Activated CD8-positive, alpha-beta memory T cell treated with anti-CD3 and anti-CD28 coated beads, Interleukin-2, amount 50 U/mL, for 48 hours (primary cell): ENCODE measurements at regions not wholly inside any gene's neighbourhood (a gene's known extent, or its start where the extent isn't known, plus 50 kb on each side); places are given as distances from the start of the nearest gene placed in this dataset.

Experiments used
- DNase-seq: peaks from one replicate; pipeline ENCODE4 v3.0.0-alpha.2; 2020

GRCh38 chr16:65455761-65456160 is 333.9 kb upstream of the CDH11 start:
- no peak for DNase-seq

- DNase-seq, result no peak
Observed at GRCh38 chr16:65453646-65454045, 331.8 kb upstream of the CDH11 start.

- no peak for DNase-seq
Observed at GRCh38 chr16:65449526-65449925, 327.7 kb upstream of the CDH11 start.

- no peak for DNase-seq
Observed at GRCh38 chr16:65446427-65446826, 324.6 kb upstream of the CDH11 start.

GRCh38 chr16:65445313-65446260 is 323.7 kb upstream of the CDH11 start:
- no peak for DNase-seq

- no peak for DNase-seq
Observed at GRCh38 chr16:65441501-65441900, 319.6 kb upstream of the CDH11 start.

GRCh38 chr16:65429504-65430181 is 307.8 kb upstream of the CDH11 start:
- DNase-seq, result no peak

GRCh38 chr16:65426484-65426883 is 304.6 kb upstream of the CDH11 start:
- DNase-seq, result no peak

- no peak for DNase-seq
Observed at GRCh38 chr16:65422934-65423333, 301.1 kb upstream of the CDH11 start.

GRCh38 chr16:65421596-65421995 is 299.7 kb upstream of the CDH11 start:
- DNase-seq, result no peak

GRCh38 chr16:65418435-65418834 is 296.6 kb upstream of the CDH11 start:
- DNase-seq, result no peak

- no peak for DNase-seq
Observed at GRCh38 chr16:65415460-65415859, 293.6 kb upstream of the CDH11 start.

- DNase-seq, result no peak
Observed at GRCh38 chr16:65414284-65414984, 292.6 kb upstream of the CDH11 start.

- no peak for DNase-seq
Observed at GRCh38 chr16:65413861-65414260, 292.0 kb upstream of the CDH11 start.

GRCh38 chr16:65410801-65411200 is 288.9 kb upstream of the CDH11 start:
- DNase-seq, result no peak

GRCh38 chr16:65409510-65409909 is 287.6 kb upstream of the CDH11 start:
- DNase-seq, result no peak

- no peak for DNase-seq
Observed at GRCh38 chr16:65406933-65407332, 285.1 kb upstream of the CDH11 start.

- DNase-seq, result no peak
Observed at GRCh38 chr16:65406116-65406515, 284.3 kb upstream of the CDH11 start.

- DNase-seq, result no peak
Observed at GRCh38 chr16:65394281-65394680, 272.4 kb upstream of the CDH11 start.

- no peak for DNase-seq
Observed at GRCh38 chr16:65392806-65393565, 271.1 kb upstream of the CDH11 start.

GRCh38 chr16:65388592-65388991 is 266.7 kb upstream of the CDH11 start:
- DNase-seq, result no peak

GRCh38 chr16:65386672-65387071 is 264.8 kb upstream of the CDH11 start:
- no peak for DNase-seq

GRCh38 chr16:65384441-65384840 is 262.6 kb upstream of the CDH11 start:
- no peak for DNase-seq
